Choroid plexus epithelial cell (primary cell): ENCODE measurements at regions not wholly inside any gene's neighbourhood (a gene's known extent, or its start where the extent isn't known, plus 50 kb on each side); places are given as distances from the start of the nearest gene placed in this dataset.

Source experiments
- DNase-seq: peaks from one replicate; pipeline ENCODE4 v3.0.0-alpha.2; 2010; ENCODE audit warnings: low read depth
- H3K4me3 ChIP-seq: 2 replicates; pipeline ENCODE4 v1.5.1; 2011; ENCODE audit warnings: low read depth, mild to moderate bottlenecking, control low read depth, low read length, moderate library complexity
- CTCF ChIP-seq: conservative IDR thresholded peaks from 2 replicates; pipeline ENCODE4 v1.5.1; 2011; ENCODE audit warnings: low read depth, mild to moderate bottlenecking, control low read depth, inconsistent platforms, low read length, moderate library complexity

DNA sequence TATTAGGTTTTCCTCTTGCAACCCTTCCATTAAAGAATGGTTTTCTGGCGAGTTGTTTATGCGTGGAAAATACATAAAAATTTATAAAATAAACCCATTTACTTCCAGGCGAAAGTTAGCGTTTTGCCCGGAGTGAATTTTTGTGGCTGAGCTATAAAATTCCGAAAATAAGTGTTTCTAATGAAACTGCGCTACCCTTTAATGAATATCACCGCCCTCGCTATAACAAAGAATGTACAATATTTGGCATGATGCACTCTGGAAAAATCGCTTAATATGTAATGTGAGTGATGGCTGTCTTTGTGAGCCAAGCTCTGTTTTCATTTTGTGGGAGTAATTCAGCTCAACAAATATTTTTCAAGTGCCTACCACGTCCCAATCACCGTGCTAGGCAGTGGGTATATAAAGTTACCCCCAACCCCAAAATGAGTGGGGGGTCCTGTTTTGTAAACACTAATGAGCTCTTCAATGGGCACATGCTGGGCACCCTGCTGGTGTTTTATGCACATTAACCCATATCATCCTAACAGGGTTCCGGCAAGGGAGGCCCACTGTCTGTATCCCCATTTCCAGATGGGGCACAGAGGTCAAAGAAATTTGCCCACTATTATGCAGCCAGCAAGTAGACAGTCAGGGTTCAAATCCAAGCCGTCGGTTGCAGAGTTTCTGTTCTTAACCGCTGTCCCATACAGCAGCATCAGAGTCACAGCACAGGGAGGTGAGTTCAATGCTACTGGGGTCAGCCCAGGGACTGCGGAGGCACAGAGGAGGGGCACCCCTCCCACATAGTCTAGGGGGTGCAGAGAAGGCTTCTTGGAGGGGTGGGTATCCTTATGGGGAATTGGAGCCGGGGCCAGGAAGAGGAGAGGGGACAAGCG is 65.7 kb upstream of the STX18 start:
- no peak for TF ChIP-seq CTCF
- DNase-seq: no peak
- no peak overlapping the region for H3K4me3 ChIP-seq

GRCh38 chr4:4606321-4606720 is 64.5 kb upstream of the STX18 start:
- peak; percentile 78 for DNase-seq

GRCh38 chr4:4605849-4606248 is 64.0 kb upstream of the STX18 start:
- no peak for DNase-seq
- no peak for TF ChIP-seq CTCF
- H3K4me3 ChIP-seq: no peak overlapping the region

More at GRCh38 chr4:4606321-4606720, 64.5 kb upstream of the STX18 start:
- TF ChIP-seq CTCF: no peak
- H3K4me3 ChIP-seq: no peak overlapping the region

DNA sequence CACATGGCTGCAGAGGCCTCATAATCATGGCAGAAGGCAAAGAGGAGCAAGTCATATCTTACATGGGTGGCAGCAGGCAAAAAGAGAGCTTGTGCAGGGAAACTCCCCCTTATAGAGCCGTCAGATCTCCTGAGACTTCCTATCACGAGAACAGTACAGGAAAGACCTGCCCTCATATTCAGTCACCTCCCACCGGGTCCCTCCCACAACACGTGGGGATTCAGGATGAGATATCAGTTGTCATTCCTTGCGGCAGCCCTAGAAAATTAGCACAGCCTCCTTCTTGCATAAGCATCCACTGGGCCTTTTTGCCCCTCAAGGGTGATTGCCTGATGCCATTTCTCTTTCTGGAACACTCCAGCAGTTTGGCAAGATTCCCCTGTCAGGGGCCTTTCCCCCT is 61.7 kb upstream of the STX18 start:
- H3K4me3 ChIP-seq: no peak overlapping the region
- DNase-seq: peak; percentile 52
- TF ChIP-seq CTCF: no peak

DNA sequence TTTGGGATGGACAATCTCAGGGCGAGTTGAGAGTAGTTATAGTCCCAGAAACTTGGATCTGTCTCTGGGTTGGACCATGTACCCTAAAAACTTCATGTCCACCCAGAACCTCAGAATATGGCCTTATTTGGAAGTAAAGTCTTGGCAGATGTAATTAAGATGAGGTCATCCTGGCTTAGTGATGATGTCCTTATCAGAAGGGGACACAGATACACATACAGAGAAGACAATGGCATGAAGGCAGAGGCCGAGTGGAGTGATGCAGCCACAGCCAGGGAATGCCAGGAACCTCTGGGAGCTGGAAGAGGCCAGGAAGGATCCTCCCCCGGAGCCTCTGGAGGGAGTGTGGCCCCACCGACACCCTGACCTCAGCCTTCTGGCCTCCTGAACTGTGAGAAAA is 61.2 kb upstream of the STX18 start:
- TF ChIP-seq CTCF: no peak
- DNase-seq: no peak
- H3K4me3 ChIP-seq: no peak overlapping the region

DNA sequence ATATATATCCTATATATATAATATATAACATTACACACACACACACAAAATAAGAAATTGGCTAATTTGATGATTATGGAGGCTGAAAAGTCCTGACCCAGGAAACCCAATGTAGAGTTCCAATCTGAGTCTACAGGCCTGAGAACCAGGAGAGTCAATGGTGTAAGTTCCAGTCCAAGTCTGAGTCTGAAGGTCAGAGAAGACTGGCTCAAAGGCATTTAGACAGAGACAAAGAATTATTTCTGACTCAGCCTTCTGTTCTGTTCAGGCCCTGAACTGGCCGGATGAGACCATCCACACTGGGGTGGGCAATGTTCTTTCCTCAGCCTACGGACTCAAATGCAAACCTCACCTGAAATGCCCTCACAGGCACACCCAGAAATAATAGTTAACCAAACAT is 60.6 kb upstream of the STX18 start:
- no peak for DNase-seq
- no peak for TF ChIP-seq CTCF
- H3K4me3 ChIP-seq: no peak overlapping the region
